Tibial nerve (tissue), 3 donors: ENCODE measurements at regions not wholly inside any gene's neighbourhood (a gene's known extent, or its start where the extent isn't known, plus 50 kb on each side); places are given as distances from the start of the nearest gene placed in this dataset.

Source experiments
- EP300 ChIP-seq, 2 donors: sonication (generic); formaldehyde crosslinking; IDR thresholded peaks; one replicate each; pipeline ENCODE4 v1.6.1; 2017; ENCODE audit warnings: antibody characterized with exemption in 2 of 2, mild to moderate bottlenecking in 1 of 2
- POLR2A ChIP-seq, 2 donors: fragments of 450-650 bp; IDR thresholded peaks; one replicate each; pipeline ENCODE4 v1.6.1; 2017; ENCODE audit warnings: antibody characterized with exemption in 2 of 2, mild to moderate bottlenecking in 2 of 2, moderate library complexity in 2 of 2

- TF ChIP-seq POLR2A (IDR thresholded peaks at IDR 0.05) (no peak), EP300 (IDR thresholded peaks at IDR 0.05) (no peak)
These were observed 574.6 kb downstream of the AACS start for GRCh38 chr12:125639826-125640225.
